Trophoblast cell (in vitro differentiated cells and primary cell): ENCODE measurements at regions not wholly inside any gene's neighbourhood (a gene's known extent, or its start where the extent isn't known, plus 50 kb on each side); places are given as distances from the start of the nearest gene placed in this dataset.
"Not testable (repeated sequence)": the region's sequence is repeated elsewhere in the genome, so short reads cannot be mapped to it uniquely, and the experiment has no call there.

Experiments used
- DNase-seq, 2 donors: peaks; one replicate each; pipeline ENCODE4 v3.0.0-alpha.2; 2016
- H2AFZ ChIP-seq: 2 replicates; pipeline ENCODE4 v1.6.1; 2013; ENCODE audit warnings: low read length, moderate library complexity, mild to moderate bottlenecking; ENCODE audit not compliant: insufficient read depth, poor library complexity
- H2AK5ac ChIP-seq: 2 replicates; pipeline ENCODE4 v1.6.1; 2013; ENCODE audit warnings: mild to moderate bottlenecking, low read length
- H2BK120ac ChIP-seq: 2 replicates; pipeline ENCODE4 v1.6.1; 2013; ENCODE audit warnings: low read length, mild to moderate bottlenecking, moderate library complexity; ENCODE audit not compliant: insufficient read depth, poor library complexity
- H2BK12ac ChIP-seq: 2 replicates; pipeline ENCODE4 v1.6.1; 2013; ENCODE audit warnings: mild to moderate bottlenecking, low read length, moderate library complexity
- H2BK5ac ChIP-seq: 2 replicates; pipeline ENCODE4 v1.6.1; 2013; ENCODE audit warnings: low read length, low read depth, moderate library complexity, mild to moderate bottlenecking; ENCODE audit not compliant: poor library complexity
- H3K14ac ChIP-seq: 2 replicates; pipeline ENCODE4 v1.6.1; 2013; ENCODE audit warnings: mild to moderate bottlenecking, low read length
- H3K18ac ChIP-seq: 2 replicates; pipeline ENCODE4 v1.6.1; 2013; ENCODE audit warnings: mild to moderate bottlenecking, low read length
- H3K23ac ChIP-seq: 2 replicates; pipeline ENCODE4 v1.6.1; 2013; ENCODE audit warnings: low read length
- H3K27ac ChIP-seq: 2 replicates; pipeline ENCODE4 v1.5.1; 2013; ENCODE audit warnings: low read depth, mild to moderate bottlenecking, inconsistent platforms, low read length, moderate library complexity
- H3K27me3 ChIP-seq: 2 replicates; pipeline ENCODE4 v1.6.1; 2013; ENCODE audit warnings: inconsistent platforms, mild to moderate bottlenecking, low read length, moderate library complexity; ENCODE audit not compliant: insufficient read depth
- H3K36me3 ChIP-seq, 2 experiments: 1 replicate in 1 of 2; 2 replicates in 1 of 2; pipeline ENCODE4 v1.6.1; 2013; ENCODE audit warnings: low read length in 2 of 2, mild to moderate bottlenecking in 2 of 2, moderate library complexity in 1 of 2; ENCODE audit not compliant: insufficient read depth in 2 of 2, control insufficient read depth in 1 of 2
- H3K4ac ChIP-seq: 2 replicates; pipeline ENCODE4 v1.6.1; 2013; ENCODE audit warnings: low read depth, mild to moderate bottlenecking, low read length, moderate library complexity
- H3K4me1 ChIP-seq, 2 experiments: 1 replicate in 1 of 2; 2 replicates in 1 of 2; pipeline ENCODE4 v1.6.1; 2013; ENCODE audit warnings: low read length in 2 of 2, mild to moderate bottlenecking in 2 of 2, moderate library complexity in 1 of 2; ENCODE audit not compliant: insufficient read depth in 2 of 2, control insufficient read depth in 1 of 2
- H3K4me2 ChIP-seq: 2 replicates; pipeline ENCODE4 v1.6.1; 2013; ENCODE audit warnings: inconsistent platforms, mild to moderate bottlenecking, low read length, moderate library complexity
- H3K4me3 ChIP-seq: 2 replicates; pipeline ENCODE4 v1.5.1; 2013; ENCODE audit warnings: mild to moderate bottlenecking, low read depth, low read length, inconsistent platforms
- H3K79me1 ChIP-seq: one replicate; pipeline ENCODE4 v1.6.1; 2013; ENCODE audit warnings: low read length
- H3K79me2 ChIP-seq: 2 replicates; pipeline ENCODE4 v1.6.1; 2013; ENCODE audit warnings: low read length, mild to moderate bottlenecking; ENCODE audit not compliant: control insufficient read depth, insufficient read depth, poor library complexity
- H3K9ac ChIP-seq: 2 replicates; pipeline ENCODE4 v1.6.1; 2013; ENCODE audit warnings: mild to moderate bottlenecking, low read length
- H3K9me3 ChIP-seq: 2 replicates; pipeline ENCODE4 v1.6.1; 2013; ENCODE audit warnings: low read depth, mild to moderate bottlenecking, control low read depth, inconsistent platforms, low read length; ENCODE audit not compliant: insufficient read depth
- H4K12ac ChIP-seq: 2 replicates; pipeline ENCODE4 v1.6.1; 2013; ENCODE audit warnings: low read depth, mild to moderate bottlenecking, low read length, moderate library complexity
- H4K8ac ChIP-seq: 2 replicates; pipeline ENCODE4 v1.6.1; 2013; ENCODE audit warnings: low read depth, mild to moderate bottlenecking, low read length, moderate library complexity
- H4K91ac ChIP-seq: one replicate; pipeline ENCODE4 v1.6.1; 2013; ENCODE audit warnings: low read depth, mild to moderate bottlenecking, low read length, moderate library complexity
- WGBS: extraction: QIAGEN DNeasy Blood & Tissue Kit; methylation state at CpG from one replicate; pipeline ENCODE4 v1.1.7; 2013; ENCODE audit warnings: missing lambda C conversion rate; ENCODE audit not compliant: insufficient read length, insufficient coverage; ENCODE audit errors: extremely low coverage; 5-methylcytosine and 5-hydroxymethylcytosine counted together

GRCh38 chr12:27857006-27857405 lies 77.0 kb upstream of the MANSC4 start:
- not testable (repeated sequence) for H4K12ac ChIP-seq, H2AK5ac ChIP-seq, H2BK5ac ChIP-seq, H3K79me2 ChIP-seq, H3K4me3 ChIP-seq, H2BK120ac ChIP-seq, H2BK12ac ChIP-seq, H3K9ac ChIP-seq, H2AFZ ChIP-seq, H3K79me1 ChIP-seq, H4K91ac ChIP-seq, H3K27me3 ChIP-seq, H4K8ac ChIP-seq, H3K27ac ChIP-seq, H3K4me1 ChIP-seq, H3K36me3 ChIP-seq, H3K23ac ChIP-seq, DNase-seq, H3K18ac ChIP-seq, H3K4me2 ChIP-seq, H3K4ac ChIP-seq, H3K9me3 ChIP-seq, H3K14ac ChIP-seq

- H3K9me3 ChIP-seq: no peaks in the 10 kb centered on the region
Measured at GRCh38 chr12:27852742-27853141, 72.7 kb upstream of the MANSC4 start.

More at GRCh38 chr12:27852742-27853141, 72.7 kb upstream of the MANSC4 start:
- no peak overlapping the region for H2AK5ac ChIP-seq
- H2BK5ac ChIP-seq: no peak overlapping the region
- no peak overlapping the region for H2BK120ac ChIP-seq
- H2AFZ ChIP-seq: no peak overlapping the region
- no peak overlapping the region for H3K4ac ChIP-seq
- no CpG with 5 or more reads among the region's 3 CpGs for WGBS
- H3K9ac ChIP-seq: no peak overlapping the region
- no peak overlapping the region for H4K91ac ChIP-seq
- H3K4me1 ChIP-seq: no peaks in the 10 kb centered on the region
- H3K79me2 ChIP-seq: no peaks in the 10 kb centered on the region
- H3K27ac ChIP-seq: no peak overlapping the region
- no peaks in the 10 kb centered on the region for H3K79me1 ChIP-seq
- no peak overlapping the region for H4K12ac ChIP-seq
- no peaks in the 10 kb centered on the region for H3K36me3 ChIP-seq
- H4K8ac ChIP-seq: no peak overlapping the region
- H3K4me2 ChIP-seq: no peak overlapping the region
- no peak for DNase-seq
- no peak overlapping the region for H3K23ac ChIP-seq
- H3K14ac ChIP-seq: no peak overlapping the region
- no peak overlapping the region for H2BK12ac ChIP-seq
- no peak overlapping the region for H3K4me3 ChIP-seq
- H3K27me3 ChIP-seq: no peaks in the 10 kb centered on the region
- H3K18ac ChIP-seq: no peak overlapping the region
